Osteoblast (primary cell): ENCODE measurements at regions not wholly inside any gene's neighbourhood (a gene's known extent, or its start where the extent isn't known, plus 50 kb on each side); places are given as distances from the start of the nearest gene placed in this dataset.

ENCODE experiments used
- DNase-seq: peaks from one replicate; pipeline ENCODE4 v3.0.0; 2011; ENCODE audit warnings: low spot score, mixed read lengths; ENCODE audit not compliant: insufficient read length; ENCODE audit errors: missing footprints
- H2AFZ ChIP-seq: 2 replicates; pipeline ENCODE4 v1.6.0; 2011; ENCODE audit warnings: mild to moderate bottlenecking, low read length
- H3K27ac ChIP-seq: 2 replicates; pipeline ENCODE4 v1.5.1; 2011; ENCODE audit warnings: mild to moderate bottlenecking, low read depth, low read length, moderate library complexity
- H3K27me3 ChIP-seq: 2 replicates; pipeline ENCODE4 v1.6.0; 2012; ENCODE audit warnings: mild to moderate bottlenecking, control low read depth, inconsistent platforms, low read length, moderate library complexity; ENCODE audit not compliant: insufficient read depth
- H3K36me3 ChIP-seq: 2 replicates; pipeline ENCODE4 v1.5.1; 2011; ENCODE audit warnings: mild to moderate bottlenecking, low read length, control low read depth, moderate library complexity; ENCODE audit not compliant: insufficient read depth
- H3K4me1 ChIP-seq: 2 replicates; pipeline ENCODE4 v1.5.1; 2011; ENCODE audit warnings: mild to moderate bottlenecking, low read length, control low read depth, moderate library complexity; ENCODE audit not compliant: insufficient read depth
- H3K4me2 ChIP-seq: 2 replicates; pipeline ENCODE4 v1.6.0; 2011; ENCODE audit warnings: mild to moderate bottlenecking, low read length; ENCODE audit not compliant: insufficient read depth
- H3K4me3 ChIP-seq: fragments of 200-600 bp; sonication (generic); 3 replicates; pipeline ENCODE4 v1.5.1; 2012; ENCODE audit warnings: mild to moderate bottlenecking, low read length, inconsistent platforms; ENCODE audit not compliant: insufficient read depth
- H3K79me2 ChIP-seq: 2 replicates; pipeline ENCODE4 v1.6.0; 2012; ENCODE audit warnings: mild to moderate bottlenecking, low read length, control low read depth, inconsistent platforms; ENCODE audit not compliant: insufficient read depth
- H3K9me3 ChIP-seq: 2 replicates; pipeline ENCODE4 v1.5.1; 2011; ENCODE audit warnings: low read depth, low read length, control low read depth
- H4K20me1 ChIP-seq: 2 replicates; pipeline ENCODE4 v1.6.0; 2012; ENCODE audit warnings: mild to moderate bottlenecking, low read length, control low read depth; ENCODE audit not compliant: insufficient read depth
- CTCF ChIP-seq: IDR thresholded peaks from 2 replicates; pipeline ENCODE4 v1.5.1; 2011; ENCODE audit warnings: mild to moderate bottlenecking, low read depth, low read length, moderate library complexity; ENCODE audit errors: extremely low read depth

GRCh38 chr2:181125359-181125758 lies 145.0 kb downstream of the UBE2E3 start:
- Histone ChIP-seq H3K4me2 (no peak overlapping the region), H3K9me3 (no peaks in the 10 kb centered on the region), H3K4me3 (no peak overlapping the region), H3K27me3 (no peaks in the 10 kb centered on the region), H2AFZ (no peak overlapping the region), H3K79me2 (no peaks in the 10 kb centered on the region), H3K36me3 (no peaks in the 10 kb centered on the region), H3K27ac (no peak overlapping the region), H4K20me1 (no peaks in the 10 kb centered on the region), H3K4me1 (peaks cover 9% of the 10 kb centered on the region)
- TF ChIP-seq CTCF: no peak
- no peak for DNase-seq

- no peak for DNase-seq
- no peaks in the 10 kb centered on the region for H3K27me3 ChIP-seq
- H3K79me2 ChIP-seq: no peaks in the 10 kb centered on the region
- no peaks in the 10 kb centered on the region for H4K20me1 ChIP-seq
- no peak overlapping the region for H3K4me2 ChIP-seq
- no peak overlapping the region for H2AFZ ChIP-seq
- no peaks in the 10 kb centered on the region for H3K36me3 ChIP-seq
- H3K27ac ChIP-seq: no peak overlapping the region
- TF ChIP-seq CTCF: no peak
- H3K4me3 ChIP-seq: no peak overlapping the region
- H3K9me3 ChIP-seq: no peaks in the 10 kb centered on the region
- peaks cover 9% of the 10 kb centered on the region for H3K4me1 ChIP-seq
Observed at GRCh38 chr2:181126311-181126868, 146.0 kb downstream of the UBE2E3 start.

- Histone ChIP-seq H3K4me2 (no peak overlapping the region), H3K9me3 (no peaks in the 10 kb centered on the region), H2AFZ (no peak overlapping the region), H3K4me1 (peaks cover 9% of the 10 kb centered on the region), H3K36me3 (no peaks in the 10 kb centered on the region), H3K4me3 (no peak overlapping the region), H3K27ac (no peak overlapping the region), H3K79me2 (no peaks in the 10 kb centered on the region), H4K20me1 (no peaks in the 10 kb centered on the region), H3K27me3 (no peaks in the 10 kb centered on the region)
- DNase-seq: no peak
- TF ChIP-seq CTCF: no peak
Observed at GRCh38 chr2:181128199-181128598, 147.8 kb downstream of the UBE2E3 start.

GRCh38 chr2:181129364-181130056 lies 149.1 kb downstream of the UBE2E3 start:
- no peak for DNase-seq
- no peak overlapping the region for H2AFZ ChIP-seq
- no peak for TF ChIP-seq CTCF
- H3K4me3 ChIP-seq: no peak overlapping the region
- H3K9me3 ChIP-seq: no peaks in the 10 kb centered on the region
- no peak overlapping the region for H3K27ac ChIP-seq
- no peaks in the 10 kb centered on the region for H3K27me3 ChIP-seq
- peaks cover under 1% of the 10 kb centered on the region for H3K4me1 ChIP-seq
- no peaks in the 10 kb centered on the region for H3K36me3 ChIP-seq
- H3K4me2 ChIP-seq: no peak overlapping the region
- H4K20me1 ChIP-seq: no peaks in the 10 kb centered on the region
- H3K79me2 ChIP-seq: no peaks in the 10 kb centered on the region
